HTR-8/SVneo (cell line): ENCODE measurements at regions not wholly inside any gene's neighbourhood (a gene's known extent, or its start where the extent isn't known, plus 50 kb on each side); places are given as distances from the start of the nearest gene placed in this dataset.
"Not testable (repeated sequence)": the region's sequence is repeated elsewhere in the genome, so short reads cannot be mapped to it uniquely, and the experiment has no call there.

Experiments
- DNase-seq: peaks from one replicate; pipeline ENCODE4 v3.0.0; 2011; ENCODE audit warnings: low spot score, mixed read lengths; ENCODE audit not compliant: insufficient read length
- FAIRE-seq: peaks from 2 replicates; lab custom pipeline; 2011; peaks lifted over from hg19 to GRCh38; lab: Jason Lieb, UNC

GRCh38 chr4:82248903-82249632 lies 124.7 kb downstream of the HNRNPD start:
- FAIRE-seq (no peak), DNase-seq (no peak)

GRCh38 chr4:82247629-82248028 lies 126.2 kb downstream of the HNRNPD start:
- no peak for DNase-seq
- no peak for FAIRE-seq

- FAIRE-seq (no peak), DNase-seq (no peak)
Observed at GRCh38 chr4:82247171-82247570, 126.6 kb downstream of the HNRNPD start.

- no peak for DNase-seq
- no peak for FAIRE-seq
Observed at GRCh38 chr4:82241534-82241933, 132.3 kb downstream of the HNRNPD start.

- DNase-seq (no peak), FAIRE-seq (no peak)
Observed at GRCh38 chr4:82240410-82240809, 133.4 kb downstream of the HNRNPD start.

GRCh38 chr4:82237142-82237541 lies 136.6 kb downstream of the HNRNPD start:
- not testable (repeated sequence) for FAIRE-seq, DNase-seq

GRCh38 chr4:82235346-82235745 lies 138.4 kb downstream of the HNRNPD start:
- FAIRE-seq (no peak), DNase-seq (no peak)

GRCh38 chr4:82232891-82233290 lies 140.9 kb downstream of the HNRNPD start:
- no peak for DNase-seq
- no peak for FAIRE-seq

- FAIRE-seq (no peak), DNase-seq (no peak)
Observed at GRCh38 chr4:82231806-82232205, 142.0 kb downstream of the HNRNPD start.

GRCh38 chr4:82230306-82230705 lies 143.5 kb downstream of the HNRNPD start:
- FAIRE-seq (no peak), DNase-seq (no peak)

- FAIRE-seq, result no peak
Observed at GRCh38 chr4:82225030-82225429, 148.8 kb downstream of the HNRNPD start.

GRCh38 chr4:82223715-82224114 lies 150.1 kb downstream of the HNRNPD start:
- no peak for DNase-seq
- FAIRE-seq, result no peak

More at GRCh38 chr4:82225030-82225429, 148.8 kb downstream of the HNRNPD start:
- no peak for DNase-seq

- FAIRE-seq (no peak), DNase-seq (no peak)
Observed at GRCh38 chr4:82219346-82219745, 154.4 kb downstream of the HNRNPD start.

- no peak for FAIRE-seq
- no peak for DNase-seq
Observed at GRCh38 chr4:82217986-82218715, 155.6 kb downstream of the HNRNPD start.

GRCh38 chr4:82216219-82216618 lies 157.6 kb downstream of the HNRNPD start:
- no peak for FAIRE-seq
- no peak for DNase-seq

GRCh38 chr4:82215800-82216199 lies 158.0 kb downstream of the HNRNPD start:
- DNase-seq (no peak), FAIRE-seq (no peak)

- DNase-seq (no peak), FAIRE-seq (no peak)
Observed at GRCh38 chr4:82215039-82215438, 158.8 kb downstream of the HNRNPD start.

GRCh38 chr4:82213485-82214417 lies 160.0 kb downstream of the HNRNPD start:
- FAIRE-seq (no peak), DNase-seq (no peak)

- no peak for FAIRE-seq
- no peak for DNase-seq
Observed at GRCh38 chr4:82201805-82202641, 171.8 kb downstream of the HNRNPD start.

GRCh38 chr4:82201303-82201702 lies 172.5 kb downstream of the HNRNPD start:
- FAIRE-seq, result no peak
- no peak for DNase-seq
